GM23338 (cell line): ENCODE measurements at regions not wholly inside any gene's neighbourhood (a gene's known extent, or its start where the extent isn't known, plus 50 kb on each side); places are given as distances from the start of the nearest gene placed in this dataset.

Experiments used
- ATAC-seq: fragments of 200-7000 bp; cut with Tn5 transposase; 3 replicates; pipeline ENCODE4 v1.9.1; 2020
- DNase-seq: peaks from one replicate; pipeline ENCODE4 v3.0.0-alpha.2; 2015; ENCODE audit warnings: low spot score
- H2AFZ ChIP-seq: fragments of 200-600 bp; sonication (generic); 2 replicates; pipeline ENCODE4 v1.8.0; 2016; ENCODE audit warnings: antibody characterized with exemption, mild to moderate bottlenecking, moderate library complexity
- H3F3A ChIP-seq: fragments of 200-600 bp; sonication (generic); replicated peaks from 2 replicates; pipeline ENCODE4 v1.8.0; 2017; ENCODE audit warnings: antibody characterized with exemption, mixed run types, low read depth
- H3K27ac ChIP-seq: fragments of 200-600 bp; sonication (generic); 2 replicates; pipeline ENCODE4 v1.6.1; 2016; ENCODE audit warnings: low read depth
- H3K27me3 ChIP-seq: fragments of 200-600 bp; sonication (generic); 2 replicates; pipeline ENCODE4 v1.8.0; 2016; ENCODE audit warnings: mild to moderate bottlenecking, mixed run types, moderate library complexity; ENCODE audit not compliant: insufficient read depth
- H3K36me3 ChIP-seq: fragments of 200-600 bp; sonication (generic); 2 replicates; pipeline ENCODE4 v1.8.0; 2016; ENCODE audit warnings: mild to moderate bottlenecking; ENCODE audit not compliant: insufficient read depth
- H3K4me1 ChIP-seq: fragments of 200-600 bp; sonication (generic); 2 replicates; pipeline ENCODE4 v1.8.0; 2016; ENCODE audit warnings: mild to moderate bottlenecking, moderate library complexity; ENCODE audit not compliant: insufficient read depth
- H3K4me2 ChIP-seq: fragments of 200-600 bp; sonication (generic); 2 replicates; pipeline ENCODE4 v1.7.1; 2017; ENCODE audit warnings: mixed run types
- H3K4me3 ChIP-seq: fragments of 200-600 bp; sonication (generic); 2 replicates; pipeline ENCODE4 v1.6.1; 2016; ENCODE audit warnings: mixed run types
- H3K79me2 ChIP-seq: fragments of 200-600 bp; sonication (generic); replicated peaks from 2 replicates; pipeline ENCODE4 v1.8.0; 2017; ENCODE audit warnings: mild to moderate bottlenecking; ENCODE audit not compliant: insufficient read depth
- H3K9me2 ChIP-seq: fragments of 200-600 bp; sonication (generic); 2 replicates; pipeline ENCODE4 v1.8.0; 2017; ENCODE audit not compliant: insufficient read depth
- H4K20me1 ChIP-seq: fragments of 200-600 bp; sonication (generic); replicated peaks from 2 replicates; pipeline ENCODE4 v1.8.0; 2017; ENCODE audit warnings: mild to moderate bottlenecking; ENCODE audit not compliant: insufficient read depth
- H3K27ac Mint-ChIP-seq: 2 replicates; pipeline ENCODE4 v1.8.0; 2020; ENCODE audit warnings: inconsistent platforms, mild to moderate bottlenecking, moderate library complexity, mixed read lengths
- H3K27me3 Mint-ChIP-seq: 3 replicates; pipeline ENCODE4 v1.8.0; 2022; ENCODE audit warnings: low read depth, mild to moderate bottlenecking, moderate library complexity, mixed read lengths, inconsistent platforms; ENCODE audit not compliant: insufficient read depth, poor library complexity
- H3K36me3 Mint-ChIP-seq: 3 replicates; pipeline ENCODE4 v1.8.0; 2021; ENCODE audit warnings: low read depth, mild to moderate bottlenecking, inconsistent platforms, moderate library complexity, mixed read lengths
- H3K4me1 Mint-ChIP-seq: 3 replicates; pipeline ENCODE4 v1.8.0; 2020; ENCODE audit warnings: mild to moderate bottlenecking, inconsistent platforms, mixed read lengths
- H3K4me3 Mint-ChIP-seq: 3 replicates; pipeline ENCODE4 v1.8.0; 2021; ENCODE audit warnings: moderate library complexity, mild to moderate bottlenecking, inconsistent platforms, mixed read lengths
- H3K9me3 Mint-ChIP-seq: 3 replicates; pipeline ENCODE4 v1.8.0; 2020; ENCODE audit warnings: moderate library complexity, mild to moderate bottlenecking, inconsistent platforms, mixed read lengths
- CREB1 ChIP-seq: fragments of 250-450 bp; sonication (Bioruptor Pico); IDR thresholded peaks from 2 replicates; pipeline ENCODE4 v1.5.0; 2020; ENCODE audit warnings: low read depth, mild to moderate bottlenecking, moderate library complexity
- EZH2 ChIP-seq: fragments of 200-600 bp; sonication (generic); IDR thresholded peaks from one replicate; pipeline ENCODE4 v1.8.0; 2017; ENCODE audit warnings: antibody characterized with exemption, mild to moderate bottlenecking, low read depth; ENCODE audit not compliant: unreplicated experiment
- EZH2phosphoT487 ChIP-seq: fragments of 200-600 bp; sonication (generic); IDR thresholded peaks from one replicate; pipeline ENCODE4 v1.8.1; 2018; ENCODE audit warnings: antibody characterized with exemption; ENCODE audit not compliant: unreplicated experiment
- JUNB ChIP-seq: IDR thresholded peaks from one replicate; pipeline ENCODE4 v1.6.1; 2016; ENCODE audit warnings: antibody characterized with exemption; ENCODE audit not compliant: unreplicated experiment
- NANOG ChIP-seq: IDR thresholded peaks from 2 replicates; pipeline ENCODE4 v1.6.1; 2016; ENCODE audit warnings: antibody characterized with exemption, borderline replicate concordance
- POLR2AphosphoS5 ChIP-seq: IDR thresholded peaks from 2 replicates; pipeline ENCODE4 v1.6.1; 2016; ENCODE audit warnings: antibody characterized with exemption, low read depth
- STAT1 ChIP-seq: IDR thresholded peaks from one replicate; pipeline ENCODE4 v1.6.1; 2016; ENCODE audit warnings: antibody characterized with exemption; ENCODE audit not compliant: unreplicated experiment
- ZNF114 ChIP-seq: fragments of 250-450 bp; sonication (Bioruptor Pico); IDR thresholded peaks from 2 replicates; pipeline ENCODE4 v1.5.0; 2020; ENCODE audit warnings: mild to moderate bottlenecking, moderate library complexity
- ZNF331 ChIP-seq: fragments of 250-450 bp; sonication (Bioruptor Pico); IDR thresholded peaks from 2 replicates; pipeline ENCODE4 v1.5.0; 2020; ENCODE audit warnings: low read depth, mild to moderate bottlenecking, moderate library complexity
- TF ChIP-seq, protein P1 (sequence below): IDR thresholded peaks from 2 replicates; pipeline ENCODE4 v1.6.1; 2016; ENCODE audit warnings: antibody characterized with exemption
- TF ChIP-seq, protein P2 (sequence below), 2 experiments: fragments of 200-600 bp in 1 of 2; sonication (generic) in 1 of 2; conservative IDR thresholded peaks; 2 replicates each; pipeline versions ENCODE4 v1.5.1 to v1.6.1; 2016 to 2017; ENCODE audit warnings: antibody characterized with exemption in 2 of 2, low read depth in 2 of 2, mild to moderate bottlenecking in 2 of 2, moderate library complexity in 1 of 2
- TF ChIP-seq, protein P3 (sequence below): fragments of 250-450 bp; sonication (Bioruptor Pico); IDR thresholded peaks from 2 replicates; pipeline ENCODE4 v1.5.0; 2020; ENCODE audit warnings: mild to moderate bottlenecking, moderate library complexity

DNA sequence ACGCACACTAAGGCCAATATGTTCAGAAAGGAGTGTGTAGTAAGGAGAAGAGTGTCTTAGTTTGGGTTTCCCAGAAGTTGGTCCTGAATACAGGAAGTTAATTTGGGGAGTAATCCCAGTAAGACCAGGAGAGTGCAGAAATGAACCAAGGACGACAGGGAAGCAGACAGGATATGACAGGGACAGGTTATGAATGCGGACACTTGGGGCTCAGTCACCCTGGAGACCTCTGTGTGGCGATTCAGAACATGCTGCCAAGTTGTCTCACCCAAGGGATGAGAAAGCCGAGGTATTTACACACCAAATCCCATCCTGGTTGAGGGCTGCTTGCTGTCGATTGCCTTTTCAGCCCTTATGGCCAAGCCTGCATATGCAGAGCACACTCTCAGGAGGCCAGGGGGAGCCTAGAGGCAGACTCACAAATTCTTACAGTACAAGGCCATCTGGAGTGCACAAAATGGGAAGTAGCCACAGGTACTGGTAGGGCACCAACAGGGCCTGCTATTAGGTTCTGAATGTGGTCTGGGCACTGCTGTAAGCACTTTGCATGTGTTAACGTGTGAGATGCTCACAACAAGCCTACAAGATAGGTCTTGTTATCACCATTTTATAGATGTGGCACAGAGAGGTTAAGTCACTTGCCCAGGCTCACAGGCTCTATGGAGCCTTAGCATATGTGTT lies 233.1 kb upstream of the ANKRD55 start:
- H3K4me2 ChIP-seq = no peak overlapping the region
- no peak overlapping the region for H3K27ac Mint-ChIP-seq
- H4K20me1 ChIP-seq = no peaks in the 10 kb centered on the region
- no peaks in the 10 kb centered on the region for H3K36me3 ChIP-seq
- no peak for ATAC-seq
- no peak overlapping the region for H2AFZ ChIP-seq
- no peaks in the 10 kb centered on the region for H3K79me2 ChIP-seq
- peaks cover 20% of the 10 kb centered on the region for H3K4me1 Mint-ChIP-seq
- no peak for TF ChIP-seq EZH2phosphoT487
- TF ChIP-seq, protein P1, sequence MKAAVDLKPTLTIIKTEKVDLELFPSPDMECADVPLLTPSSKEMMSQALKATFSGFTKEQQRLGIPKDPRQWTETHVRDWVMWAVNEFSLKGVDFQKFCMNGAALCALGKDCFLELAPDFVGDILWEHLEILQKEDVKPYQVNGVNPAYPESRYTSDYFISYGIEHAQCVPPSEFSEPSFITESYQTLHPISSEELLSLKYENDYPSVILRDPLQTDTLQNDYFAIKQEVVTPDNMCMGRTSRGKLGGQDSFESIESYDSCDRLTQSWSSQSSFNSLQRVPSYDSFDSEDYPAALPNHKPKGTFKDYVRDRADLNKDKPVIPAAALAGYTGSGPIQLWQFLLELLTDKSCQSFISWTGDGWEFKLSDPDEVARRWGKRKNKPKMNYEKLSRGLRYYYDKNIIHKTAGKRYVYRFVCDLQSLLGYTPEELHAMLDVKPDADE = no peak
- TF ChIP-seq, protein P2, sequence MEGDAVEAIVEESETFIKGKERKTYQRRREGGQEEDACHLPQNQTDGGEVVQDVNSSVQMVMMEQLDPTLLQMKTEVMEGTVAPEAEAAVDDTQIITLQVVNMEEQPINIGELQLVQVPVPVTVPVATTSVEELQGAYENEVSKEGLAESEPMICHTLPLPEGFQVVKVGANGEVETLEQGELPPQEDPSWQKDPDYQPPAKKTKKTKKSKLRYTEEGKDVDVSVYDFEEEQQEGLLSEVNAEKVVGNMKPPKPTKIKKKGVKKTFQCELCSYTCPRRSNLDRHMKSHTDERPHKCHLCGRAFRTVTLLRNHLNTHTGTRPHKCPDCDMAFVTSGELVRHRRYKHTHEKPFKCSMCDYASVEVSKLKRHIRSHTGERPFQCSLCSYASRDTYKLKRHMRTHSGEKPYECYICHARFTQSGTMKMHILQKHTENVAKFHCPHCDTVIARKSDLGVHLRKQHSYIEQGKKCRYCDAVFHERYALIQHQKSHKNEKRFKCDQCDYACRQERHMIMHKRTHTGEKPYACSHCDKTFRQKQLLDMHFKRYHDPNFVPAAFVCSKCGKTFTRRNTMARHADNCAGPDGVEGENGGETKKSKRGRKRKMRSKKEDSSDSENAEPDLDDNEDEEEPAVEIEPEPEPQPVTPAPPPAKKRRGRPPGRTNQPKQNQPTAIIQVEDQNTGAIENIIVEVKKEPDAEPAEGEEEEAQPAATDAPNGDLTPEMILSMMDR (conservative IDR thresholded peaks at IDR 0.05; ENCODE audit: low read depth in 2 of 2) = no peak
- TF ChIP-seq, protein P3, sequence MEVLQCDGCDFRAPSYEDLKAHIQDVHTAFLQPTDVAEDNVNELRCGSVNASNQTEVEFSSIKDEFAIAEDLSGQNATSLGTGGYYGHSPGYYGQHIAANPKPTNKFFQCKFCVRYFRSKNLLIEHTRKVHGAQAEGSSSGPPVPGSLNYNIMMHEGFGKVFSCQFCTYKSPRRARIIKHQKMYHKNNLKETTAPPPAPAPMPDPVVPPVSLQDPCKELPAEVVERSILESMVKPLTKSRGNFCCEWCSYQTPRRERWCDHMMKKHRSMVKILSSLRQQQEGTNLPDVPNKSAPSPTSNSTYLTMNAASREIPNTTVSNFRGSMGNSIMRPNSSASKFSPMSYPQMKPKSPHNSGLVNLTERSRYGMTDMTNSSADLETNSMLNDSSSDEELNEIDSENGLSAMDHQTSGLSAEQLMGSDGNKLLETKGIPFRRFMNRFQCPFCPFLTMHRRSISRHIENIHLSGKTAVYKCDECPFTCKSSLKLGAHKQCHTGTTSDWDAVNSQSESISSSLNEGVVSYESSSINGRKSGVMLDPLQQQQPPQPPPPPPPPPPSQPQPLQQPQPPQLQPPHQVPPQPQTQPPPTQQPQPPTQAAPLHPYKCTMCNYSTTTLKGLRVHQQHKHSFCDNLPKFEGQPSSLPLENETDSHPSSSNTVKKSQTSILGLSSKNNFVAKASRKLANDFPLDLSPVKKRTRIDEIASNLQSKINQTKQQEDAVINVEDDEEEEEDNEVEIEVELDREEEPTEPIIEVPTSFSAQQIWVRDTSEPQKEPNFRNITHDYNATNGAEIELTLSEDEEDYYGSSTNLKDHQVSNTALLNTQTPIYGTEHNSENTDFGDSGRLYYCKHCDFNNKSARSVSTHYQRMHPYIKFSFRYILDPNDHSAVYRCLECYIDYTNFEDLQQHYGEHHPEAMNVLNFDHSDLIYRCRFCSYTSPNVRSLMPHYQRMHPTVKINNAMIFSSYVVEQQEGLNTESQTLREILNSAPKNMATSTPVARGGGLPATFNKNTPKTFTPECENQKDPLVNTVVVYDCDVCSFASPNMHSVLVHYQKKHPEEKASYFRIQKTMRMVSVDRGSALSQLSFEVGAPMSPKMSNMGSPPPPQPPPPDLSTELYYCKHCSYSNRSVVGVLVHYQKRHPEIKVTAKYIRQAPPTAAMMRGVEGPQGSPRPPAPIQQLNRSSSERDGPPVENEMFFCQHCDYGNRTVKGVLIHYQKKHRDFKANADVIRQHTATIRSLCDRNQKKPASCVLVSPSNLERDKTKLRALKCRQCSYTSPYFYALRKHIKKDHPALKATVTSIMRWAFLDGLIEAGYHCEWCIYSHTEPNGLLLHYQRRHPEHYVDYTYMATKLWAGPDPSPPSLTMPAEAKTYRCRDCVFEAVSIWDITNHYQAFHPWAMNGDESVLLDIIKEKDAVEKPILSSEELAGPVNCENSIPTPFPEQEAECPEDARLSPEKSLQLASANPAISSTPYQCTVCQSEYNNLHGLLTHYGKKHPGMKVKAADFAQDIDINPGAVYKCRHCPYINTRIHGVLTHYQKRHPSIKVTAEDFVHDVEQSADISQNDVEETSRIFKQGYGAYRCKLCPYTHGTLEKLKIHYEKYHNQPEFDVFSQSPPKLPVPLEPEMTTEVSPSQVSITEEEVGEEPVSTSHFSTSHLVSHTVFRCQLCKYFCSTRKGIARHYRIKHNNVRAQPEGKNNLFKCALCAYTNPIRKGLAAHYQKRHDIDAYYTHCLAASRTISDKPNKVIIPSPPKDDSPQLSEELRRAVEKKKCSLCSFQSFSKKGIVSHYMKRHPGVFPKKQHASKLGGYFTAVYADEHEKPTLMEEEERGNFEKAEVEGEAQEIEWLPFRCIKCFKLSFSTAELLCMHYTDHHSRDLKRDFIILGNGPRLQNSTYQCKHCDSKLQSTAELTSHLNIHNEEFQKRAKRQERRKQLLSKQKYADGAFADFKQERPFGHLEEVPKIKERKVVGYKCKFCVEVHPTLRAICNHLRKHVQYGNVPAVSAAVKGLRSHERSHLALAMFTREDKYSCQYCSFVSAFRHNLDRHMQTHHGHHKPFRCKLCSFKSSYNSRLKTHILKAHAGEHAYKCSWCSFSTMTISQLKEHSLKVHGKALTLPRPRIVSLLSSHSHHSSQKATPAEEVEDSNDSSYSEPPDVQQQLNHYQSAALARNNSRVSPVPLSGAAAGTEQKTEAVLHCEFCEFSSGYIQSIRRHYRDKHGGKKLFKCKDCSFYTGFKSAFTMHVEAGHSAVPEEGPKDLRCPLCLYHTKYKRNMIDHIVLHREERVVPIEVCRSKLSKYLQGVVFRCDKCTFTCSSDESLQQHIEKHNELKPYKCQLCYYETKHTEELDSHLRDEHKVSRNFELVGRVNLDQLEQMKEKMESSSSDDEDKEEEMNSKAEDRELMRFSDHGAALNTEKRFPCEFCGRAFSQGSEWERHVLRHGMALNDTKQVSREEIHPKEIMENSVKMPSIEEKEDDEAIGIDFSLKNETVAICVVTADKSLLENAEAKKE (CRISPR knock-in tag) = no peak
- no peak for TF ChIP-seq ZNF331 (CRISPR knock-in tag)
- TF ChIP-seq ZNF114 (CRISPR knock-in tag) = no peak
- no peak for TF ChIP-seq POLR2AphosphoS5
- TF ChIP-seq JUNB = no peak
- TF ChIP-seq EZH2 = no peak
- TF ChIP-seq CREB1 (CRISPR knock-in tag) = no peak
- no peak for TF ChIP-seq STAT1
- no peak for TF ChIP-seq NANOG
- H3K27ac ChIP-seq = no peak overlapping the region
- H3K9me3 Mint-ChIP-seq = no peaks in the 10 kb centered on the region
- H3K9me2 ChIP-seq = 0 out of 2 replicates have a peak, but pooled peaks cover 5% of the 10 kb centered on the region
- peaks cover 2% of the 10 kb centered on the region for H3K27me3 Mint-ChIP-seq
- no peaks in the 10 kb centered on the region for H3K36me3 Mint-ChIP-seq
- DNase-seq = no peak
- no peaks in the 10 kb centered on the region for H3F3A ChIP-seq
- no peaks in the 10 kb centered on the region for H3K27me3 ChIP-seq
- no peak overlapping the region for H3K4me3 ChIP-seq
- H3K4me3 Mint-ChIP-seq = no peak overlapping the region
- H3K4me1 ChIP-seq = peaks cover 17% of the 10 kb centered on the region
